ENCODE measurements at regions not wholly inside any gene's neighbourhood (a gene's known extent, or its start where the extent isn't known, plus 50 kb on each side); places are given as distances from the start of the nearest gene placed in this dataset.
"Not testable (repeated sequence)": the region's sequence is repeated elsewhere in the genome, so short reads cannot be mapped to it uniquely, and the experiment has no call there.

- H3K27me3 ChIP-seq (ENCODE audit: insufficient read depth, poor library complexity, severe bottlenecking): no peaks in the 10 kb centered on the region
- 0 out of 2 replicates have a peak, but pooled peaks have one; percentile 7 for TF ChIP-seq SPI1 (IDR thresholded peaks at IDR 0.05; ENCODE audit: borderline replicate concordance, low read depth)
- TF ChIP-seq, protein P1, sequence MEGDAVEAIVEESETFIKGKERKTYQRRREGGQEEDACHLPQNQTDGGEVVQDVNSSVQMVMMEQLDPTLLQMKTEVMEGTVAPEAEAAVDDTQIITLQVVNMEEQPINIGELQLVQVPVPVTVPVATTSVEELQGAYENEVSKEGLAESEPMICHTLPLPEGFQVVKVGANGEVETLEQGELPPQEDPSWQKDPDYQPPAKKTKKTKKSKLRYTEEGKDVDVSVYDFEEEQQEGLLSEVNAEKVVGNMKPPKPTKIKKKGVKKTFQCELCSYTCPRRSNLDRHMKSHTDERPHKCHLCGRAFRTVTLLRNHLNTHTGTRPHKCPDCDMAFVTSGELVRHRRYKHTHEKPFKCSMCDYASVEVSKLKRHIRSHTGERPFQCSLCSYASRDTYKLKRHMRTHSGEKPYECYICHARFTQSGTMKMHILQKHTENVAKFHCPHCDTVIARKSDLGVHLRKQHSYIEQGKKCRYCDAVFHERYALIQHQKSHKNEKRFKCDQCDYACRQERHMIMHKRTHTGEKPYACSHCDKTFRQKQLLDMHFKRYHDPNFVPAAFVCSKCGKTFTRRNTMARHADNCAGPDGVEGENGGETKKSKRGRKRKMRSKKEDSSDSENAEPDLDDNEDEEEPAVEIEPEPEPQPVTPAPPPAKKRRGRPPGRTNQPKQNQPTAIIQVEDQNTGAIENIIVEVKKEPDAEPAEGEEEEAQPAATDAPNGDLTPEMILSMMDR (IDR thresholded peaks at IDR 0.05; ENCODE audit: insufficient read depth, low read length): no peak
- no peak for DNase-seq (ENCODE audit: low read depth in 1 of 2, low spot score in 1 of 2)
- no peak overlapping the region for H3K4me3 ChIP-seq (replicated peaks; ENCODE audit: insufficient read depth, low read length)
- H3K27ac ChIP-seq (replicated peaks): no peak overlapping the region
Observed at GRCh38 chrX:1877780-1878179, 262.9 kb downstream of the ASMT start.

DNA sequence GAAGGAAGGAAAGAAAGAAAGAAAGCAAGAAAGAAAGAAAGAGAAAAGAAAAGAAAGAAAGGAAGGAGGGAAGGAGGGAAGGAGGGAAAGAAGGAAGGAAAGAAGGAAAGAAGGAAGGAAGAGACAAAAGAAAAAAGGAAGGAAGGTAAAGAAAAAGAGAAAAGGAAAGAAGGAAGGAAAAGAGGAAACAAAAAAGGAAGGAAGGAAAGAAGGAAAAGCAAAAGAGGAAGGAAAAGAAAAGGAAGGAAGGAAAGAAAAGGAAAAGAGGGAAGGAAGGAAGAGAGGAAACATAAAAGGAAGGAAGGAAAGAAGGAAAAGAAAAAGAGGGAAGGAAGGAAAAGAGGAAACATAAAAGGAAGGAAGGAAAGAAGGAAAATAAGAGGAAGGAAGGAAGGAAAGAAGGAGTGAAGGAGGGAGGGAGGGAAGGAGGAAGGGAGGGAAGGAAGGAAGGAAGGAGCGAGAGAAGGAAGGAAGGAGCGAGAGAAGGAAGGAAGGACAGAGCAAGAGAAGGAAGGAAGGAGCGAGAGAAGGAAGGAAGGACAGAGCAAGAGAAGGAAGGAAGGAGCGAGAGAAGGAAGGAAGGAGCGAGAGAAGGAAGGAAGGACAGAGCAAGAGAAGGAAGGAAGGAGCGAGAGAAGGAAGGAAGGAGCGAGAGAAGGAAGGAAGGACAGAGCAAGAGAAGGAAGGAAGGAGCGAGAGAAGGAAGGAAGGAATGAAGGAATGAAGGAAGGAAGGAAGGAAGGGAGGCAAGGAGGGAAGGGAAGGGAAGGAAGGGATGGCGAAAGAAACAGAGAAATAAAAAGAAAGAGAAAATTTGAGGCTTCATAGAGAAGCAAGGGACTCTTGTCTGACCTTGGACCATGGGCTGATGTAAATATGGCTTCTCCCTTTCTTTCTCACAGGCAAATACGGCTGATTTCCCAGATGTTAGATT, 266.3 kb downstream of the ASMT start:
- not testable (repeated sequence) for DNase-seq (ENCODE audit: low read depth in 1 of 2, low spot score in 1 of 2); H3K27me3 ChIP-seq (ENCODE audit: insufficient read depth, poor library complexity, severe bottlenecking); H3K27ac ChIP-seq (replicated peaks); H3K4me3 ChIP-seq (replicated peaks; ENCODE audit: insufficient read depth, low read length)

DNA sequence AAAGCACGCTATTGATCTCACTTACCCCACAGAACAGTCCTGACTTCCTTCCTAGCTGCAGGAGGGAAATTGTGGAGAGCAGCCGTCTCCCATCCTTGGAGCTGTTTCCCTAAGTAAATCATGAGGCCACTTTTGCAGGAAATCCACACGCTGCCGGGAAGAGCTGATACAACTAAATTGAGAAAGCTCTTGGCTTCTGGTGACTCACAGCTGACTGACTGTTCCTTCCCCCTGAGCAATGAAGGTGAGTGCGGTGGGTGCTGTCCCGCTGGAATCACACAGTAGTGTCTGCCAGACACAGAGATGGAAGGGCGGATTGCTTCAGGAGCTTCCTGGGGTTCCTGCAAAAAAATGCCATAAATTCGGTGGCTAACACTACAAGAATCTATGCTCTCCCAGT, 268.9 kb downstream of the ASMT start:
- DNase-seq (ENCODE audit: low read depth in 1 of 2, low spot score in 1 of 2): no peak
- no peak for TF ChIP-seq REST (IDR thresholded peaks at IDR 0.05; ENCODE audit: insufficient replicate concordance, low read depth)
- TF ChIP-seq SPI1 (IDR thresholded peaks at IDR 0.05; ENCODE audit: borderline replicate concordance, low read depth): no peak
- TF ChIP-seq, protein P1 (IDR thresholded peaks at IDR 0.05; ENCODE audit: insufficient read depth, low read length): no peak
- no peak for TF ChIP-seq POLR2AphosphoS5 (IDR thresholded peaks at IDR 0.05; ENCODE audit: low read depth)
- TF ChIP-seq GABPA (IDR thresholded peaks at IDR 0.05; ENCODE audit: low read depth): no peak

DNA sequence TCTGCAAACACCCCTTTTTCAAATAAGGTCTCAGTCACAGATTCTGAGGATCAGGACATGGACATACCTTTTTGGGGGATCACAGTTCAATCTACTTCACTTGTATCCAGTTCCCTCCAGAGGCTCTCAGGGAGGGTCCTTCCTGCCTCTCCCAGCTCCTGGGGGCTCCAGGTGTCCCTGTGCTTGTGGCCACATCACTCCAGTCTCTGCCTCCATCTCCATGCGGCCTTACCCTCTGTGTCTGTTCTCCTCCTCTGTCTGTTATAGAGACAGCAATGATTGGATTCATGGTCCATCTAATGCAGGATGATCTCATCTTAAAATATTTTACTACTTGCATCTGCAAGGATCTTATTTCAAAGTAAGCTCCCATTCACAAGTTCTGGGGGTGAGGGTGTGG, 269.6 kb downstream of the ASMT start:
- Histone ChIP-seq H3K4me3 (replicated peaks; ENCODE audit: insufficient read depth, low read length) (no peak overlapping the region), H3K27me3 (ENCODE audit: insufficient read depth, poor library complexity, severe bottlenecking) (no peaks in the 10 kb centered on the region), H3K27ac (replicated peaks) (no peak overlapping the region)
- TF ChIP-seq, protein P1 (IDR thresholded peaks at IDR 0.05; ENCODE audit: insufficient read depth, low read length): no peak
- TF ChIP-seq POLR2AphosphoS5 (IDR thresholded peaks at IDR 0.05; ENCODE audit: low read depth) (no peak), SPI1 (IDR thresholded peaks at IDR 0.05; ENCODE audit: borderline replicate concordance, low read depth) (no peak), GABPA (IDR thresholded peaks at IDR 0.05; ENCODE audit: low read depth) (no peak), REST (IDR thresholded peaks at IDR 0.05; ENCODE audit: insufficient replicate concordance, low read depth) (no peak)
- no peak for DNase-seq (ENCODE audit: low read depth in 1 of 2, low spot score in 1 of 2)

More for the DNA sequence above, 268.9 kb downstream of the ASMT start:
- Histone ChIP-seq H3K27me3 (ENCODE audit: insufficient read depth, poor library complexity, severe bottlenecking) (no peaks in the 10 kb centered on the region), H3K4me3 (replicated peaks; ENCODE audit: insufficient read depth, low read length) (no peak overlapping the region), H3K27ac (replicated peaks) (no peak overlapping the region)
